ENCODE measurements at regions not wholly inside any gene's neighbourhood (a gene's known extent, or its start where the extent isn't known, plus 50 kb on each side); places are given as distances from the start of the nearest gene placed in this dataset.

- no peak for TF ChIP-seq POLR2A (IDR thresholded peaks at IDR 0.05)
- no peak for TF ChIP-seq CTCF (IDR thresholded peaks at IDR 0.05)
- no peak for TF ChIP-seq EP300 (IDR thresholded peaks at IDR 0.05)
- no peak for TF ChIP-seq POLR2AphosphoS5 (IDR thresholded peaks at IDR 0.05)
Measured at GRCh38 chr4:17301869-17302268, 210.0 kb downstream of the QDPR start.

All from sigmoid colon (tissue), 4 donors.